K562 (cell line): ENCODE measurements at regions not wholly inside any gene's neighbourhood (a gene's known extent, or its start where the extent isn't known, plus 50 kb on each side); places are given as distances from the start of the nearest gene placed in this dataset.

Source experiments
- ATAC-seq: fragments of 200-7000 bp; cut with Tn5 transposase; 3 replicates; pipeline ENCODE4 v1.9.1; 2020; ENCODE audit warnings: moderate library complexity
- BruUV-seq: library from RNA; stranded (reverse); fragments of 400-500 nt; replicated peaks from 2 replicates; lab custom pipeline; 2021; lab: Mats Ljungman, UMichigan
- CTCF ChIA-PET: fragments of 300-600 bp; formaldehyde crosslinking; extraction: SDS; loops from one replicate; lab custom pipeline; 2021; ENCODE audit warnings: low intra/inter-chr PET ratio; lab: Yijun Ruan, JAX
- POLR2A ChIA-PET: fragments of 300-600, 350-650 bp; sonication (Branson Sonifier 250); formaldehyde crosslinking; extraction: SDS; loops from one replicate; lab custom pipeline; 2021; ENCODE audit warnings: antibody characterized with exemption, inconsistent platforms; lab: Yijun Ruan, JAX
- DNase-seq, 4 experiments: peaks; one replicate each; pipeline versions ENCODE4 v3.0.0 to v3.0.0-alpha.2; 2011 to 2018; ENCODE audit warnings: low spot score in 3 of 4, mixed read lengths in 3 of 4; ENCODE audit errors: extremely low read depth in 1 of 4
- FAIRE-seq: peaks from 2 replicates; lab custom pipeline; 2011; peaks lifted over from hg19 to GRCh38; lab: Jason Lieb, UNC
- H2AFZ ChIP-seq: 2 replicates; pipeline ENCODE4 v1.6.0; 2011; ENCODE audit warnings: low read depth, low read length, control low read depth, inconsistent platforms
- H3K27ac ChIP-seq: fragments of 200-600 bp; 3 replicates; pipeline ENCODE4 v1.8.0; 2011; ENCODE audit warnings: low read depth, mild to moderate bottlenecking, control low read depth, inconsistent platforms, low read length, moderate library complexity, mixed read lengths; ENCODE audit errors: extremely low read depth
- H3K27me3 ChIP-seq, 2 experiments: fragments of 300-600 bp in 1 of 2; 2 replicates in 1 of 2; 3 replicates in 1 of 2; pipeline versions ENCODE4 v1.6.0 to v1.8.0; 2011; ENCODE audit warnings: inconsistent platforms in 2 of 2, low read length in 2 of 2, mild to moderate bottlenecking in 1 of 2, mixed read lengths in 1 of 2, moderate library complexity in 1 of 2; ENCODE audit not compliant: control insufficient read depth in 2 of 2, insufficient read depth in 2 of 2
- H3K36me3 ChIP-seq: fragments of 300-600 bp; 3 replicates; pipeline ENCODE4 v1.8.0; 2011; ENCODE audit warnings: mild to moderate bottlenecking, low read length, inconsistent platforms; ENCODE audit not compliant: control insufficient read depth, insufficient read depth
- H3K4me1 ChIP-seq, 2 experiments: fragments of 200-600 bp in 1 of 2; replicated peaks in 1 of 2; 2 replicates in 1 of 2; 3 replicates in 1 of 2; pipeline versions ENCODE4 v1.5.1 to v1.8.0; 2011; ENCODE audit warnings: inconsistent platforms in 2 of 2, low read length in 2 of 2, mild to moderate bottlenecking in 1 of 2, mixed read lengths in 1 of 2, moderate library complexity in 1 of 2; ENCODE audit not compliant: control insufficient read depth in 2 of 2, insufficient read depth in 2 of 2
- H3K4me2 ChIP-seq: 2 replicates; pipeline ENCODE4 v1.6.1; 2011; ENCODE audit warnings: low read length, control low read depth, inconsistent platforms, mixed read lengths; ENCODE audit not compliant: insufficient read depth
- H3K4me3 ChIP-seq: fragments of 200-600 bp; sonication (generic), shearing (Covaris generic); 2 replicates; pipeline ENCODE4 v1.5.1; 2016; ENCODE audit warnings: control low read depth, inconsistent platforms
- H3K79me2 ChIP-seq: fragments of 200-600 bp; 3 replicates; pipeline ENCODE4 v1.8.0; 2011; ENCODE audit warnings: low read length, inconsistent platforms; ENCODE audit not compliant: control insufficient read depth, insufficient read depth
- H3K9ac ChIP-seq, 2 experiments: 2 replicates each; pipeline versions ENCODE4 v1.6.0 to v1.6.1; 2011; ENCODE audit warnings: low read depth in 2 of 2, low read length in 2 of 2, control low read depth in 1 of 2, inconsistent platforms in 1 of 2, mild to moderate bottlenecking in 1 of 2, mixed read lengths in 1 of 2; ENCODE audit not compliant: insufficient read depth in 1 of 2
- H3K9me1 ChIP-seq: one replicate; pipeline ENCODE4 v1.6.0; 2011; ENCODE audit warnings: inconsistent platforms, mild to moderate bottlenecking, low read length, moderate library complexity; ENCODE audit not compliant: control insufficient read depth, insufficient read depth
- H3K9me3 ChIP-seq: replicated peaks from 2 replicates; pipeline ENCODE4 v1.5.1; 2011; ENCODE audit warnings: low read depth, low read length, inconsistent platforms; ENCODE audit not compliant: control insufficient read depth, insufficient read depth
- H4K20me1 ChIP-seq: replicated peaks from 2 replicates; pipeline ENCODE4 v1.6.1; 2011; ENCODE audit warnings: low read length, inconsistent platforms, mixed read lengths; ENCODE audit not compliant: control insufficient read depth, insufficient read depth
- REST ChIP-seq, 2 experiments: fragments of 450-650 bp; formaldehyde crosslinking in 1 of 2; IDR thresholded peaks; 2 replicates each; pipeline versions ENCODE4 v1.4.0 to v1.6.1; 2014 to 2020; ENCODE audit warnings: mild to moderate bottlenecking in 2 of 2, borderline replicate concordance in 1 of 2, low read depth in 1 of 2
- SMAD1 ChIP-seq: fragments of 150-350 bp; IDR thresholded peaks from 2 replicates; pipeline ENCODE4 v1.6.1; 2014; ENCODE audit warnings: low read length, low read depth; ENCODE audit not compliant: partially characterized antibody
- THAP12 ChIP-seq: fragments of 250-450 bp; sonication (Bioruptor Pico); IDR thresholded peaks from 2 replicates; pipeline ENCODE4 v1.9.0; 2021; ENCODE audit warnings: mild to moderate bottlenecking, inconsistent platforms
- THRA ChIP-seq: fragments of 450-650 bp; IDR thresholded peaks from 2 replicates; pipeline ENCODE4 v1.6.1; 2017; ENCODE audit warnings: mild to moderate bottlenecking, moderate library complexity
- ZNF175 ChIP-seq: fragments of 200-800 bp; sonication (Bioruptor generic); IDR thresholded peaks from 2 replicates; pipeline ENCODE4 v1.6.1; 2016; ENCODE audit warnings: low read depth, mild to moderate bottlenecking, missing genetic modification characterization, missing compliant biosample characterization
- WGBS: fragments of 100-300 bp; shearing (Covaris generic); methylation state at CpG from one replicate; pipeline ENCODE4 v1.1.6; 2016; ENCODE audit warnings: low coverage, mixed read lengths; ENCODE audit not compliant: insufficient coverage; ENCODE audit errors: missing lambda C conversion rate; 5-methylcytosine and 5-hydroxymethylcytosine counted together
- in situ Hi-C: fragments of 300-500 bp; cut with MboI; formaldehyde crosslinking; loops from 4 replicates; pipeline ENCODE4 v1.15.0; 2018; ENCODE audit warnings: inconsistent platforms, mixed read lengths
- intact Hi-C: fragments of 100-400 bp; cut with micrococcal nuclease; formaldehyde crosslinking; loops from 2 replicates; pipeline ENCODE4 v1.14.2; 2022

GRCh38 chr7:51847461-51848134, 531.0 kb upstream of the COBL start:
- Histone ChIP-seq H3K9ac (no peak overlapping the region), H3K79me2 (no peaks in the 10 kb centered on the region), H3K4me1 (no peaks in the 10 kb centered on the region), H3K27me3 (no peaks in the 10 kb centered on the region), H3K36me3 (no peaks in the 10 kb centered on the region), H3K4me3 (no peak overlapping the region), H3K4me2 (no peak overlapping the region), H3K9me1 (no peaks in the 10 kb centered on the region), H2AFZ (no peak overlapping the region)
- in situ Hi-C loops: no loop called here
- BruUV-seq: no TSS peak
- no peak for ATAC-seq
- no peak for TF ChIP-seq THRA
- no peak for TF ChIP-seq SMAD1
- no peak for TF ChIP-seq ZNF175
- TF ChIP-seq THAP12 (CRISPR knock-in tag): no peak
- TF ChIP-seq REST (IDR thresholded peaks at IDR 0.05; ENCODE audit: borderline replicate concordance): 0 out of 2 replicates have a peak, but pooled peaks have one; percentile 9
- TF ChIP-seq REST (CRISPR knock-in tag; IDR thresholded peaks at IDR 0.05; ENCODE audit: low read depth): no peak
- TF ChIP-seq, all 486 proteins: peak for 1
- DNase-seq (no peak), FAIRE-seq (no peak)
- WGBS: 0% methylated on average over 7 of the region's 7 CpGs
- Histone ChIP-seq H3K27ac (no peak overlapping the region), H3K9me3 (no peaks in the 10 kb centered on the region), H4K20me1 (no peaks in the 10 kb centered on the region)
- ChIA-PET CTCF (no interaction called here), POLR2A (no interaction called here)
- intact Hi-C loops: no loop called here
